Fibroblast of skin of right biceps (primary cell): ENCODE measurements at regions not wholly inside any gene's neighbourhood (a gene's known extent, or its start where the extent isn't known, plus 50 kb on each side); places are given as distances from the start of the nearest gene placed in this dataset.

ENCODE experiments used
- DNase-seq: peaks from one replicate; pipeline ENCODE4 v3.0.0-alpha.2; 2013

DNA sequence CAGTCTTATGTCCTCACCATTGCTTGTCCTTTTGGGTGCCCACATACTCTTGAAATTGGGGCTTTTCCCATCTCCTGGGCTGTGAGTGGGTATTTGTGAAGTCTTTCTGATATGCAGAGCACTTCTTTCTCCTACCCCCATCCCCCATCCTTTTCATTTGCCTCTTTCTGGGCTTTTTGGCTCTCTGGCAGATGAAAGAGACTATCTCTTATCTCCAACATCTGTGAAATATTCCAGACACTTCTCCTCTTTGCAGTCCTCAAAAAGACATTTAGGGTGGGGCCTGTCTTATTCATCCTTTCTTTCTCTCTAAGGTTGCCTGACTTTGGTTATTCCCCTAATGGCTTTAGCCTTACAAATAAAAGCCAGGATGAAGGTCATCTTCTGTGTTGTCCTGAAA lies 462.2 kb upstream of the MKI67 start:
- DNase-seq = no peak

- no peak for DNase-seq
Observed at GRCh38 chr10:128594688-128595087, 468.5 kb upstream of the MKI67 start.

GRCh38 chr10:128596906-128597305 lies 470.7 kb upstream of the MKI67 start:
- DNase-seq = no peak

GRCh38 chr10:128599030-128599429 lies 472.8 kb upstream of the MKI67 start:
- no peak for DNase-seq

DNA sequence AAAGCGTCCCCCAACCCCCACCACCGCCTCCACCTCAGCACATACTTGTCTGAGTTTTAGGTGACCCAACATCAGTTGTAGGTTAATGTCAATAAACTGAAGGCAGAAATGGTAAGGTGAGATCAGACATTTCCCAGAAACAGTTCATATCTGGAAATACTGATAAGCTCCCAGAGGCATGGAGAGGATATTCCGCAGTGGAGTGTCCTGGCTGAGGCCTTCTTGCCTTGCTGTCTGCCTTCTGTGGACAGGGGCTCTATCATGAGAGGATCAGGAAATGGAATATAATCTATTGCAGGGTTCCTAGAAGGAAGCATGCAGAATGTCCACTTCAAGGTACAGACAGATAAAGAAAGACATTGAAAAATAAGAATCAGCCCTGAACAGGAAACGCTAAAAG lies 473.3 kb upstream of the MKI67 start:
- DNase-seq = no peak

GRCh38 chr10:128602183-128602582 lies 476.0 kb upstream of the MKI67 start:
- no peak for DNase-seq

- no peak for DNase-seq
Observed at GRCh38 chr10:128604025-128604424, 477.8 kb upstream of the MKI67 start.

DNA sequence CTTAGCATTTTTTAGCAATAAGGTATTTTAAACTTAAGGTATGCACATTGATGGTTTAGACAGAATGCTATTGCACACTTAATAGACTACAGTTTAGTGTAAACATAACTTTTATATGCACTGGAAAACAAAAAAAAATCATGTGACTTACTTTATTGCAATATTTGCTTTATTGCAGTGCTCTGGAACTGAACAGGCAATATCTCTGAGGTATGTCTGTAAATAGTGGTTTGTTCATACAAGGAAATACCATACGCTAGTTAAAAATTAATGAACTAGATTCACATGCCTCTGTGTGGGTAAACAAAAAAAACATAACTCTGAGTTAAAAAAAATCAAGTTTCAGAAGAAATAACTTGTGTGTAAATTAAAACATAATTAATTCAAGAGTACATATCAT lies 479.0 kb upstream of the MKI67 start:
- DNase-seq = no peak

DNA sequence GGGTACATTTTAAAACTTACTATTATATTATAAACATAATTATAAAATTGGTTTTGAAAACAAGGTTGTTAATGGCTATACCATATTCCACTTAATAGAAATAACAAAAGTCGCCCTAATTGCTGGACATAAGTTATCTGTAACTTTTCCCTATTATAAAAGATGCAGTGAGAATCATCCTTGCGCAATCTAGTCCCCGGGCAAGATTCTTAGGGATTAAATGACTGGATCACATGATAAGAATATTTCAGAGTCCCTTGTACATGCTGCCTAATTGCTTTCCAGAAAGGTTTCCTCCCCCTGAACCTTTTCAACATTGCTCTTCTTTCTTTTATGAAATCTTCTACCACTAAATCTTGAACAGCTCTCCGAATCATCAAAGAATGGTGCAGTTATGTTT lies 479.8 kb upstream of the MKI67 start:
- no peak for DNase-seq

- no peak for DNase-seq
Observed at GRCh38 chr10:128608791-128609190, 482.6 kb upstream of the MKI67 start.

- no peak for DNase-seq
Observed at GRCh38 chr10:128609460-128609859, 483.2 kb upstream of the MKI67 start.

- DNase-seq = no peak
Observed at GRCh38 chr10:128610113-128610512, 483.9 kb upstream of the MKI67 start.

DNA sequence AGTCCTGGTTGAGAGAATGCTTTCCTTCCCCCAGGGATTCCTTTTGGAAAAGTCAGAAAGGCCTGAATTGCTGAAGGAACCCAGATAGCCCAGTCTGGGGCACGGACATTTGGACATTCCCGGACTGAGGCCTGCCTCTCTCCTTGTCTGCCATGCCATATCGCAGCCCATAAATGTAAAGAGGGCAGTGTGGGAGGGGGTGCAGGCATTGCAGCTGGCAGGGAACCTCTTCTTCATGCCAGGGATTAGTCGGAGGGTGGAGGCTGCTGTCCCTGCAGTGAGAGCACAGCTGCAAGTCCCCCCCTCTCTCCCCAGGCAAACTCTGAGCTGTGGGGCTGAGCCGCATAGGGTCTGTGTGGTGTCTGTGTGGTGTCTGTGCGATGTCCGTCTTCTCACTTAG lies 486.0 kb upstream of the MKI67 start:
- no peak for DNase-seq

- no peak for DNase-seq
Observed at GRCh38 chr10:128612631-128613030, 486.4 kb upstream of the MKI67 start.

DNA sequence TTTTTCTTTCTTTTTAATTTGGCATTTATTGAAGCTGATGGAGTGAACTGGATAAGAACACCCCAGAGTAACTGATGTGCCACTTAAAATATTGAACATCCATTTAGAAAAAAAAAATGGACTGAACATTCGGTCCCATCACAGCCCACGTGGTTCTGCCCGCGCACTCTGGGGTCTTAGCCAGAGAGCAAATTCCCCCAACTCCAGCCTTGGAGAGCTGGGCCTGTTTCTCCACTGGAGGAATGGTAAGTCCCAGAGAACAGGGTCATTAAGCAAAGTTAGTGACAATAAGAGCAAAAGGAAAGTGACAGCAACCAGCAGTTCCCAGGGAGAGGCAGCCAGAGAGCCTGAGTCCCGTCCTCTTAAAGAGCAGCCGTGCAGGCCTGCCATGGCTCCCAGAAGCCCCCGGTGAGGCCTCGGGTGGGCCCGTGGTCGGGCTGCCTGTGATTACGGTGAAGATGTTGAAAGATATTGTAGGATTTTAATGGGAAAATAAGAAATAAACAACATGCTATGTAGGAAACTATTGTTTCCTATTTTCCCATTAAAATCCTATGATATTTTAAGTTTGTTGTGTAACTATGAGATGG lies 487.9 kb upstream of the MKI67 start:
- DNase-seq = no peak

- DNase-seq = no peak
Observed at GRCh38 chr10:128614802-128615553, 488.8 kb upstream of the MKI67 start.

DNA sequence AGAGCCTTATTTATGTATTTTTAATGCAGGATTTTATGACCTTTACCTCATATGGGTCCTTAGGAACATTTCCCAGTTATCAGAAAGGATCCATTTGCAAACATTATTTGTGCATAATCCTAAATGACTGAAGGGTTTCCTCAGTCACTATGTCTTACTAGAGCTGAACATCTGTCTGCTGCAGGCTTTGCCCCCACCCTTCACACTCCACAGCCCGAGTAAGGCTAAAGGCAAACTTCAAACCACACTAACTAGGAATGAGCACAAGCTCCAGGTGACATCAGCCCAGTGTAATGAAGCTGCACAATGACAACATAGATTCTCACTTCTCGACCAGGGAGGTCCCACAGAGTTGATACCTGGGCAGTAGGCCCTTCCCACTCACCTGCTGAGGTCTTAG lies 491.3 kb upstream of the MKI67 start:
- DNase-seq = no peak

DNA sequence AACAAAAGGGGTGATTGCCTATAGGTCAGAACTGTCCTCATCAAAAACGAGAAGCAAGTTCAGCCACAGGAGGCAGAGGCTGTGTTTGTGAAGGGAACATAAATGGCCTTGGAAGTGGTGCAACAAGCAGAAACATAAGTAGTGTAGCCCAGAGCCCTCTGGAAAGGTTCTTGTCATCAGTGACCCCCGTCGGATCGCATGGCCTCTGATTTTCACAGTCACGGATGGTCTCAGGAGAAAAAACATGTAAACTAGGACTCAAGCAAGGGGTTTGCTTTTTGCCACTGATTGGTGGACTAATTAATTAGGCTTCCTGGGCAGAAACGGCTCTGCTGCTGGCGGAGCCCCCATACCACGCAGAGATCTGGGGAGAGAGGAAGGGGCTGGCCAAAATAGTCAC lies 496.5 kb upstream of the MKI67 start:
- DNase-seq = no peak

GRCh38 chr10:128623776-128624175 lies 497.6 kb upstream of the MKI67 start:
- DNase-seq = no peak

- DNase-seq = peak; percentile 59
Observed at GRCh38 chr10:128624656-128625530, 498.7 kb upstream of the MKI67 start.

DNA sequence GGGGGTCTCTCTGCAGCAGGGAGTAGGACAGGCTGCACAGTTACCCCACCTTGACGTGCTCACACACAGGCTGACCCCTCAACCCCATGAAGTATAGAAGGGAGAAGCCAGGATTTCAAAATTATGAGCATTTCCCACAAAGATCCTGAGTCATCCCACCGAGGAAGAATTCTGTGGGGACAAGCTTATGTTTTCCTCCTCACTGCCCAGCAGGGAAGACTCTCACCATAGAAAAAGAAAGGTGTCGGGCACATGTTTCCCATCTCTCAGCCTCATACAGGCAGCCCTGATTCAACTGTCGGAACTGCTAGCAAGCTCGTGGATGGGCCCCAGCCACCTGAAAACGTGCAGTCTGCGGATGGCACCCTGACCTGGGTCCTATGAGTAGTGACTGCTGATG lies 499.7 kb upstream of the MKI67 start:
- DNase-seq = peak; percentile 66

DNA sequence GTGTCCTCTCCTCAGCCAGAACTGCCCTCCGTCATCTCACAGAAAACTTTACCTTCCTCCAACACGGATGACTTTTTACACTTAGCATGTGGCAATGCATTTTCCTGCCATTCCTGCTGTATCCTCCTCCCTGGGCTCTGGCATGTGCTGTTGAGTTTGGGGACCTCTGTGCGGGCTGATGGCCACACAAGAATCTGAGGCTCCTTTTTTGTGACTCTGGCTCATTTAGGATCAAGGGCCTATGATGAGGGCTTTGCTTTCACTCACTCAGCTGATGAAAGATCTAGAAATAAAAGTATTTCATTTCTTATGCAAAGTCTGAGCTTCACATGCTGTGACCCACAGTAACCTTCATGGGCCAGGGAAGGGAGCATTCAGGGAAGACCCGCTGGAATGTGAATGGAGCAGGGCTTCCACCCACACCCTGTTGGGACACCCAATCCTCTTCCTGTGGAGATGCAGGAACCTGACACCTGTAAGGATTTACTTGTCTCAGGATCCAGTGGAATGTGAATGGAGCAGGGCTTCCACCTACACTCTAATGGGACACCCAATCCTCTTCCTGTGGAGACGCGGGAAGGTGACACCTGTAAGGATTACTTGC lies 500.3 kb upstream of the MKI67 start:
- peak; percentile 36 for DNase-seq

- no peak for DNase-seq
Observed at GRCh38 chr10:128627811-128628210, 501.6 kb upstream of the MKI67 start.

DNA sequence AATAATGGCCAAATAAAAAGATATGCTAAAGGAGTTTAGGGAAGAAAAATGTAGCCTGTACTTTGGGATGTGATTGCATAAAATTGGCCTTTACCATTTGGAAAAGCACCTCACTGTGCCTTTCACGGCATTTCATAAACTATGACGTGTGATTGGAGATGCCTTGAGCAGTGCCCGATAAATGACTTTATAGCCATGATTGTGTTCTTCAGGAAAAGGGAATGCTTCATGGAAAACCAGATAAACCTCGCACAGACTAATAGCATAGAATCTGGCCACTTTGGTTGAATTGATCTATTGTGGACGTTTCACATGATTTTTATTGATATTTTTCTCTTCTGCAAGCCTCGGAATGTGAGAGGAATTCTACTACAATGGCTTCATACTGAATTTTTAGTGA lies 502.0 kb upstream of the MKI67 start:
- no peak for DNase-seq
